Activated CD8-positive, alpha-beta T cell treated with anti-CD3 and anti-CD28 coated beads, Interleukin-2, amount 10 ng/mL, durations not matched to agents 7 days and 5 days (primary cell): ENCODE measurements at regions not wholly inside any gene's neighbourhood (a gene's known extent, or its start where the extent isn't known, plus 50 kb on each side); places are given as distances from the start of the nearest gene placed in this dataset.

Experiments
- ATAC-seq: fragments of 150-1000 bp; cut with Tn5 transposase; one replicate; pipeline ENCODE4 v1.10.0; 2021; ENCODE audit warnings: moderate library complexity
- CTCF ChIA-PET: fragments of 350-600 bp; sonication (Branson Sonifier 250); formaldehyde crosslinking; loops from one replicate; lab custom pipeline; 2021; ENCODE audit warnings: antibody characterized with exemption; lab: Charles Lee
- POLR2A ChIA-PET: fragments of 350-600 bp; sonication (Branson Sonifier 250); formaldehyde crosslinking; loops from one replicate; lab custom pipeline; 2021; ENCODE audit warnings: antibody characterized with exemption; lab: Charles Lee
- DNase-seq: peaks from one replicate; pipeline ENCODE4 v3.0.0-alpha.2; 2020
- H3K27ac Mint-ChIP-seq: one replicate; pipeline ENCODE4 v1.8.0; 2021; ENCODE audit warnings: mild to moderate bottlenecking, mixed read lengths
- H3K27me3 Mint-ChIP-seq: one replicate; pipeline ENCODE4 v1.8.0; 2021; ENCODE audit warnings: low read depth, mixed read lengths
- H3K36me3 Mint-ChIP-seq: one replicate; pipeline ENCODE4 v1.8.0; 2021; ENCODE audit warnings: low read depth, mixed read lengths
- H3K4me1 Mint-ChIP-seq: one replicate; pipeline ENCODE4 v1.8.0; 2021; ENCODE audit warnings: low read depth, mixed read lengths
- H3K4me3 Mint-ChIP-seq: one replicate; pipeline ENCODE4 v1.8.0; 2021; ENCODE audit warnings: mild to moderate bottlenecking, mixed read lengths
- H3K9me3 Mint-ChIP-seq: one replicate; pipeline ENCODE4 v1.8.0; 2022; ENCODE audit warnings: mixed read lengths; ENCODE audit not compliant: insufficient read depth

DNA sequence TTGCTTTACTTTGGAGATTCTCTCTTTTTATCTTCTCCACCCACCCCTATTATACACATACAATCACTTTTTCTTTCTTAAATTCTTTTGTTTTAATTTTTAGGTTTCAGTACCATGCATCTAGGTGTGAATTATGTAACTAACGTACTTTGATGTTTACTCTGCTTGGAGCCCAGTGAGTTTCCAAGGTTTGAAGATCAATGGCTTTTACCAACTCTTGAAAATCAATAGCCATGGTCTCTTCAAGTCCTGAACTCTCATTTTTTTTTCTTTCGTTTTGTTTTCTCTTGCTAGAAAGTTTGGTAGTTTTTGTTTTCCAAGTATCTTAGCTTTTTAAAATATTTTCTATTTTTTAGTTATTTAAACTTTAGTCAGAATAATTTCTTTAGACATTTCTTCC, 417.2 kb downstream of the ZBBX start:
- Mint-ChIP-seq H3K4me1 (no peaks in the 10 kb centered on the region), H3K36me3 (no peaks in the 10 kb centered on the region), H3K4me3 (no peak overlapping the region), H3K27me3 (no peaks in the 10 kb centered on the region), H3K27ac (no peak overlapping the region), H3K9me3 (no peaks in the 10 kb centered on the region)
- no peak for ATAC-seq
- no peak for DNase-seq
- ChIA-PET CTCF (no interaction called here), POLR2A (no interaction called here)

DNA sequence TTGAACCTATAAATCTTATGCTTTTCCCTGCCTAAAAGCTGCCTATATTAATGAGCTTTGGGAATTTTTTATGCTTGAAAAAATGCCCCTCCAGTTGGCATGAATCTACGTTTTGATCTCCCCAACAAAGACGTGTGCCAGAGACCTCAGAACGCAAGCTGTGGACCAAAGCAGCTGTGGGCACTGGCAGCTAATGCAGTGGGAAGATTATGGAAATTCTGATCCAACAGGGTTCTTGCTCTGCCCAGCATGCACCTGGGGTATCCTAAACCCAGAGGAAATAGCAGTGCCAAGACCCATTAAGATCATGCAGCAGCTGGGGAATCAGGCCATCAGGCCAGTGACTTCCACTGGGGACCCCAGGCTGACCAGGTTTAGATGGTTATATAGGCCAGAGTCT, 423.0 kb downstream of the ZBBX start:
- no peaks in the 10 kb centered on the region for H3K4me1 Mint-ChIP-seq
- H3K27ac Mint-ChIP-seq: no peak overlapping the region
- H3K9me3 Mint-ChIP-seq: peaks cover 11% of the 10 kb centered on the region
- CTCF ChIA-PET: no interaction called here
- no peak for ATAC-seq
- no peak for DNase-seq
- POLR2A ChIA-PET: no interaction called here
- no peak overlapping the region for H3K4me3 Mint-ChIP-seq
- no peaks in the 10 kb centered on the region for H3K36me3 Mint-ChIP-seq
- no peaks in the 10 kb centered on the region for H3K27me3 Mint-ChIP-seq

DNA sequence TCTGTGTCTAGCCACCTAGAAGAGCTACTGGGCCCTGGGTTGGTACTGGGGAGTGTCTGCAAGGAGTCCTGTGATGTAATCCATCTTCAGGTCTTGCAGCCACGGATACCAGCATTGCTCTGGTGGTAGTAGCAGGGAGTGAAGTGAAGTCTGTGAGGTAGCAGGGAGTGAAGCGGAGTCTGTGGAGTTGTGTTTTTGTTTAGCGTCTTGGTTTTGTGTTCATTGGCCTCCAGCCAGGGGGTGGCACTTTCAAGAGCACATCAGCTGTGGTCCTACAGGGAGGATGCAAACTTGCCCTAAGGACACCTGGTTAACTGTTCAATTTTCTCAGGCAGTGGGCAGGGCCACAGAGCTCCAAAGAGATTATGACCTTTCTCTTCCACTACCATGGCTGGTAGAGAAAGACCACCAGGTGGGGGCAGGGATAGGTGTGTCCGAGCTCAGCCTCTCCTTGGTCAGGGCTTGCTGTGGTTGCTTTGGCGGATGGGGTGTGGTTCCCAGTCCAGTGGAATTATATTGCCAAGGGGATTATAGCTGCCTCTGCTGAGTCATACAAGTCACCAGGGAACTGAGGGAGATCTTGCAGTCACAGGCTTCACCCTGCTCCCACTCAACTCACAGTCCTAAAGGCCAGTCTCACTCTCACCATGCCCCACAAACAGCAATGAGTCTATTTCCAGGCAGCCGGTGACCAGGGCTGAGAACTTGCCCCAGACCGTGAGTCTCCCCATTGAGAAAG, 424.7 kb downstream of the ZBBX start:
- Mint-ChIP-seq H3K27ac (no peak overlapping the region), H3K4me3 (no peak overlapping the region), H3K27me3 (no peaks in the 10 kb centered on the region), H3K4me1 (no peaks in the 10 kb centered on the region), H3K36me3 (no peaks in the 10 kb centered on the region), H3K9me3 (peaks cover 13% of the 10 kb centered on the region)
- DNase-seq (no peak), ATAC-seq (no peak)
- CTCF ChIA-PET: no interaction called here
- POLR2A ChIA-PET: no interaction called here

GRCh38 chr3:166934879-166935278, 445.2 kb downstream of the ZBBX start:
- Mint-ChIP-seq H3K27ac (no peak overlapping the region), H3K4me3 (no peak overlapping the region), H3K9me3 (peaks cover 11% of the 10 kb centered on the region), H3K27me3 (no peaks in the 10 kb centered on the region), H3K36me3 (no peaks in the 10 kb centered on the region), H3K4me1 (no peaks in the 10 kb centered on the region)
- DNase-seq: no peak
- ChIA-PET CTCF (no interaction called here), POLR2A (no interaction called here)
- ATAC-seq: no peak

- Mint-ChIP-seq H3K4me1 (no peaks in the 10 kb centered on the region), H3K4me3 (no peak overlapping the region), H3K9me3 (peaks cover 25% of the 10 kb centered on the region), H3K27me3 (no peaks in the 10 kb centered on the region), H3K27ac (no peak overlapping the region), H3K36me3 (no peaks in the 10 kb centered on the region)
- DNase-seq (no peak), ATAC-seq (no peak)
- POLR2A ChIA-PET: no interaction called here
- CTCF ChIA-PET: no interaction called here
These were observed 462.7 kb downstream of the ZBBX start for GRCh38 chr3:166917437-166917836.

GRCh38 chr3:166902374-166902773, 477.7 kb downstream of the ZBBX start:
- Mint-ChIP-seq H3K36me3 (no peaks in the 10 kb centered on the region), H3K4me1 (no peaks in the 10 kb centered on the region), H3K9me3 (peaks cover 12% of the 10 kb centered on the region), H3K27me3 (no peaks in the 10 kb centered on the region), H3K27ac (no peak overlapping the region), H3K4me3 (no peak overlapping the region)
- CTCF ChIA-PET: no interaction called here
- DNase-seq: no peak
- POLR2A ChIA-PET: no interaction called here
- ATAC-seq: no peak

- ChIA-PET POLR2A (no interaction called here), CTCF (no interaction called here)
- Mint-ChIP-seq H3K4me3 (no peak overlapping the region), H3K36me3 (no peaks in the 10 kb centered on the region), H3K4me1 (no peaks in the 10 kb centered on the region), H3K27me3 (no peaks in the 10 kb centered on the region), H3K9me3 (peaks cover 12% of the 10 kb centered on the region), H3K27ac (no peak overlapping the region)
- DNase-seq (no peak), ATAC-seq (no peak)
These were observed 479.1 kb downstream of the ZBBX start for GRCh38 chr3:166900866-166901577.

DNA sequence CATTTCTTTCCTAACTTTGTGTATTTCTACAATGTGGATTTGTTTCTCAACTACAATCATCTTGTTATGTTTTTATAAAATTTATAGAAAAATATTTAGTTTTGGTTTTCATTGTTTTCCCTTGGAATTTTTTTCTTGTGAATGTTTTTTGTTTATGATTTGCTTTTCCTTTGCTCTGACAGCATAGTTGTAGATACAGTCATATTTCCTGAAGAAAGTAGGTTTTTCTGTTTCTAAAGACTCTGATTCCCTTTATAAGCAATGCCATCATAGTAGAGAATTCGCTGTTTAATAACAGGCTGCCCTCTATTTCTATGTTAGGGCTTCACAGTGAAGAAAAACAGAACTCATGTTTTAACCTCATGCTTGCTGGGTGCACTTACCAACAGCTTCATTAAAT, 482.3 kb downstream of the ZBBX start:
- Mint-ChIP-seq H3K27ac (no peak overlapping the region), H3K27me3 (no peaks in the 10 kb centered on the region), H3K9me3 (peaks cover 6% of the 10 kb centered on the region), H3K36me3 (no peaks in the 10 kb centered on the region), H3K4me3 (no peak overlapping the region), H3K4me1 (no peaks in the 10 kb centered on the region)
- POLR2A ChIA-PET: no interaction called here
- DNase-seq: no peak
- CTCF ChIA-PET: no interaction called here
- ATAC-seq: no peak

GRCh38 chr3:166889241-166889640, 490.9 kb downstream of the ZBBX start:
- ChIA-PET POLR2A (no interaction called here), CTCF (no interaction called here)
- Mint-ChIP-seq H3K4me3 (no peak overlapping the region), H3K9me3 (no peaks in the 10 kb centered on the region), H3K4me1 (no peaks in the 10 kb centered on the region), H3K27me3 (no peaks in the 10 kb centered on the region), H3K36me3 (no peaks in the 10 kb centered on the region), H3K27ac (no peak overlapping the region)
- no peak for DNase-seq
- ATAC-seq: no peak

GRCh38 chr3:166879661-166880060, 500.4 kb downstream of the ZBBX start:
- no peak for DNase-seq
- Mint-ChIP-seq H3K9me3 (no peaks in the 10 kb centered on the region), H3K27ac (no peak overlapping the region), H3K27me3 (no peaks in the 10 kb centered on the region), H3K36me3 (no peaks in the 10 kb centered on the region), H3K4me1 (no peaks in the 10 kb centered on the region), H3K4me3 (no peak overlapping the region)
- CTCF ChIA-PET: no interaction called here
- no peak for ATAC-seq
- POLR2A ChIA-PET: no interaction called here

- no peaks in the 10 kb centered on the region for H3K27me3 Mint-ChIP-seq
These were observed 502.1 kb downstream of the ZBBX start for GRCh38 chr3:166877971-166878370.

DNA sequence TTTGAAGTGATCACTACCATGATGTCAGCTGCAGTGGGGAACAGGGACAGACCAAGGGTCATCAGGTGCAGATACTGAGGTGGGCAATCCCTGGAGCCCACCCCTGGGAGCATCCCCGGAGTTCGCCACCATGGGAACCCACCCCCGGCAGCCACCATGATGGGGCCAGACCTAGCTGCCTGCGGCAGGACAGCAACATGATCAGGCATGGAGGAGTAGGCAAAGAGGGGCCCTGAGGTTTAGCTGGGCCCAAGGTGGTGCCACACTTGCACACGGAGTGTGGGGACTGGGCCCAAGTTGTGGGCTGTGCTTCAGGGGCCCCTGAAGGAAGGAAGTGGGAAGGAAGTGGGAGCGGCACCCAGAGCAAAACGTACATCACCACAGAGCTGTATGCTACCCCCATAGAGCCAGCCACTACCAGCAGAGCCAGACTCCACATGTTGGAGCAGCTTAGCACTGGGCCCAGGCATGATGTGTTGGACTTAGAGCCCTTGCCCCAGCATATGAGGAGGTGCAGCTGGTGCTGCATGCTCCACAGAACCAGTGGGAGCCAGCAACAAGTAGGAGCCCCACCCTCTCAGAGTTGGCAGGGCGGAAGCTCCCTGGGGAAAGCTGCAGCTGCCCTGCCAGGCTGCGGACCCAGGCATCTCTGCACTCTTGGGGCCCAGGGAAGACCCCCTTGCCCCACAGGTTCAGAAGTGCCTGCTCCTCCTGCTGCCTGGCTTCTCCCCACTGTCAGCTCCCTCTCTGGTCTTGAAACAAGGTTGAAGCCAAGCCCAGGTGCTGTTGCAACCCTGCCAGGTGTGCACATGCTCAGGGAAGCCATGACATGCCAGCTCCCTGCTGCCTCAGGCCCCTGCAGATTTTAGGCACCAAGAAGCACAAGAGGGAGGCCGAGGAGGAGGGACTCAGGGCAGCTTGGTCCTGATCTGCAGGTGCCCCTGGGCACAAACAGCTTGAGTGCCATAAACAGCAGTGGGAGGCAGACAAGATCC, 515.3 kb downstream of the ZBBX start:
- DNase-seq (no peak), ATAC-seq (no peak)
- Mint-ChIP-seq H3K4me1 (no peaks in the 10 kb centered on the region), H3K27me3 (no peaks in the 10 kb centered on the region), H3K27ac (no peak overlapping the region), H3K36me3 (no peaks in the 10 kb centered on the region), H3K9me3 (no peaks in the 10 kb centered on the region), H3K4me3 (no peak overlapping the region)
- POLR2A ChIA-PET: no interaction called here
- CTCF ChIA-PET: no interaction called here

More at GRCh38 chr3:166877971-166878370, 502.1 kb downstream of the ZBBX start:
- ATAC-seq (no peak), DNase-seq (no peak)
- Mint-ChIP-seq H3K27ac (no peak overlapping the region), H3K9me3 (peaks cover 3% of the 10 kb centered on the region), H3K4me3 (no peak overlapping the region), H3K36me3 (no peaks in the 10 kb centered on the region), H3K4me1 (no peaks in the 10 kb centered on the region)
- CTCF ChIA-PET: no interaction called here
- POLR2A ChIA-PET: no interaction called here
